ENCODE measurements at regions not wholly inside any gene's neighbourhood (a gene's known extent, or its start where the extent isn't known, plus 50 kb on each side); places are given as distances from the start of the nearest gene placed in this dataset.
"Not testable (repeated sequence)": the region's sequence is repeated elsewhere in the genome, so short reads cannot be mapped to it uniquely, and the experiment has no call there.

- peaks cover 3% of the 10 kb centered on the region; the same call in 1 of the 2 replicates for H3K9me3 ChIP-seq (ENCODE audit: control insufficient read depth, insufficient read depth, low read length)
These were observed 106.6 kb downstream of the TRIM27 start for GRCh38 chr6:28816909-28817807.

DNA sequence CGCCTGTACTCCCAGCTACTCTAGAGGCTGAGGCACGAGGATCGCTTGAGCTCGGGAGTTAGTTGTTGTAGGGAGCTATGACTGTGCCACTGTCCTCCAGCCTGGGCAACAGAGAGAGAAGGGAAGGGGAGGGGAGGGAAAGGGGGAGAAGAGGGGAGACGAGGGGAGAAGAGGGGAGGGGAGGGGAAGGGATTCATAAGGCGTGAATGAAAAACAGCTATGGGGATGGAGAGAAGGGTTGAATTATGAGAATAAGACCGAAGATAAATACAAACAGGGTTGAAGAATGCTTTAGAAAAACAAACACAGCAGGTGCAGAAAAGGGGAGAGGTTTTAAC, 106.0 kb downstream of the TRIM27 start:
- ChIA-PET POLR2A (interaction anchor here (0.6 kb wide), 1 partner anchor 1671 kb away, joined by 8 read pairs; a partner anchor contains a TSS), CTCF (interaction anchor here (1.5 kb wide), 1 partner anchor 19 kb away, joined by 4 read pairs; no protein-coding TSS in a partner anchor)
- peaks cover 3% of the 10 kb centered on the region; the same call in 1 of the 2 replicates for H3K9me3 ChIP-seq (ENCODE audit: control insufficient read depth, insufficient read depth, low read length)
- no peak for DNase-seq (ENCODE audit: low read depth, low spot score)
- TF ChIP-seq CTCF (IDR thresholded peaks at IDR 0.05; ENCODE audit: low read depth, low read length), result no peak
- H3K27me3 ChIP-seq (ENCODE audit: control insufficient read depth, insufficient read depth, low read length), result peaks cover 19% of the 10 kb centered on the region
- H3K4me3 ChIP-seq (ENCODE audit: low read depth, low read length), result no peak overlapping the region; the same call in 1 of the 2 replicates
- no peak overlapping the region for H3K27ac ChIP-seq (ENCODE audit: low read depth, low read length)

More at GRCh38 chr6:28816909-28817807, 106.6 kb downstream of the TRIM27 start:
- Histone ChIP-seq H3K4me3 (ENCODE audit: low read depth, low read length) (peak overlapping the region; percentile 31), H3K27me3 (ENCODE audit: control insufficient read depth, insufficient read depth, low read length) (peaks cover 24% of the 10 kb centered on the region), H3K27ac (ENCODE audit: low read depth, low read length) (no peak overlapping the region)
- ChIA-PET CTCF (interaction anchor here (1.5 kb wide), 1 partner anchor 20 kb away, joined by 4 read pairs; no protein-coding TSS in a partner anchor), POLR2A (interaction anchor here (0.6 kb wide), 2 partner anchors 816 to 1670 kb away, joined by 3 to 8 read pairs; partner anchors contain the start of gene GABBR1)
- peak; percentile 38 for DNase-seq (ENCODE audit: low read depth, low spot score)
- TF ChIP-seq CTCF (IDR thresholded peaks at IDR 0.05; ENCODE audit: low read depth, low read length), result no peak

DNA sequence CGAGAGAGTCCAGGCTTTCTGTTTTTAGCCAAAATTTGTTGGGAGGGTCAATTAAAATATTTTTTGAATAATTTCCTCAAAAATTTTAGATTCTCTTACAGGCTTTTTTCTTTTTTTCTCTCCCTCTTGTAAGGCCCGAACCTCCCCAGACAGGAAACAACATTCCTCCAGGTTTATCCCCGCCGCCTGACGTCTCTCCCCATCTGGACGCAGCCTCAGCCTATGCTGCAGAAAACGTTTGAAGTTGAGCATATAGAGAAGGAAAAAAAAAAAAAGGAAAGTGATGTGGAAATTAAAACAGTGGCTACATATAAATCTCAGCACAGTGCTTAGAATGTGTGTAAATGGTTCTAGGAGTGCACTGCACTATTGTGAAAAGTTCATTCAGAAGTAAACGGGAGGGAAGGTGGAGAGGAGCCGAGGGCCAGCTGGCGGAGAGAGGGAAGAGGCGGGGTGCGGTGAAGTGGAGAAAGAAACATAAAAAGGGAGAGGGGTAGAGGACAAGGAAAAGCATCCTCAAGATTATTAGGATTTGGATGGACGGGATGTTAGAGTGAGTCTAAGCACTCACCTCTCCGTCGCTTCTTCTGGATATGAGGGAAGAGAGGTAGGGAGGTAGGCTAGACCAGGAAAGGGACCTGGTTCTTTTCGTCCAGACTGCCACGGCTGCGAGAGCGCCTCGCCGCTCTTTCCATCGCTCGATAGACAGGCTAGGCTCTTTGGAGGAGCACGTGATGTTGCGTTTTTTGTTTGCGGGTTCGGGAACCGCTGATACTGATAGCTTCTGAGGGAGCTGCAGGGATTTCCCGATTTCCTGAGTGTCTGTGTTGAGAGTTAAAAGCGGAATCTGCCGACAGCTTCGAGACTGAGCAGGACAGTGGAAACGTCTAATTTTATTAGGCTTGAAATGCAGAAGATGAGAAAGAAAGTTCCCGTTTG, 98.7 kb downstream of the TRIM27 start:
- Histone ChIP-seq H3K27me3 (ENCODE audit: control insufficient read depth, insufficient read depth, low read length) (peaks cover 26% of the 10 kb centered on the region), H3K9me3 (ENCODE audit: control insufficient read depth, insufficient read depth, low read length) (no peaks in the 10 kb centered on the region; the same call in 1 of the 2 replicates), H3K4me3 (ENCODE audit: low read depth, low read length) (peak overlapping the region; percentile 40), H3K27ac (ENCODE audit: low read depth, low read length) (no peak overlapping the region)
- CTCF ChIA-PET, result interaction anchor here (0.6 to 1.2 kb wide), 3 partner anchors 13 to 14 kb away, joined by 3 to 7 read pairs (median 3); no protein-coding TSS in a partner anchor
- POLR2A ChIA-PET, result interaction anchor here (0.6 kb wide), 1 partner anchor 1790 kb away, joined by 7 read pairs; no protein-coding TSS in a partner anchor
- TF ChIP-seq CTCF (IDR thresholded peaks at IDR 0.05; ENCODE audit: low read depth, low read length), result no peak
- DNase-seq (ENCODE audit: low read depth, low spot score), result no peak

DNA sequence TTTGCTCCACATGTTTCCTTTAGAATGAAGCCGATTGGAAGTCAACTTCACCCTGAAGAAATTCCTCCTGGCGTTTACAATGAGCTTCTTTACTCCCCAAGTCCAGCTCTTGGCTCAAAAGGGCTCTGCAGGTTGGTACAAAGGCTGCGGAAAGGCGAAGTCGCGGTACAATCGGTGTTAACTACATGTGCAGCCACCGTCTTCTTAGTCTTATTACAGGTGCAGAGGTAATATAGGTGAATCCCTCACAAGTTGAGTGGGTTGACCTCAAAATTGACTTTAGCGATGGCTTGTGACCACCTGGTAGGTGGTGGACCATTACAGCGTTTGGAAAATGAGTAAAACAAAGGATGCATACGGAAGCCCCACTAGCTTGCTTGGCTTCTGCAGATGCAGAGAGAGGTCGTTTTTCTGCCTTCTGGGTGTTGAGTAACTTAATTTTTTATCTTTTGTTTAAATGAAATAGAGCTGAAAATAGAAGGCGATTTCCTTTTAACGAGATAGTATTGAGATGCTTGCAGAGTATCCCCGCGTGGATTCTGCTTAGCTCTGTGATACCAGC, 98.0 kb downstream of the TRIM27 start:
- DNase-seq (ENCODE audit: low read depth, low spot score), result no peak
- no peaks in the 10 kb centered on the region; the same call in 1 of the 2 replicates for H3K9me3 ChIP-seq (ENCODE audit: control insufficient read depth, insufficient read depth, low read length)
- CTCF ChIA-PET, result interaction anchor here (1.0 to 1.2 kb wide), 2 partner anchors 12 to 13 kb away, joined by 3 to 7 read pairs; no protein-coding TSS in a partner anchor
- POLR2A ChIA-PET, result no interaction called here
- peak overlapping the region; percentile 40; the same call in 1 of the 2 replicates for H3K4me3 ChIP-seq (ENCODE audit: low read depth, low read length)
- peaks cover 26% of the 10 kb centered on the region for H3K27me3 ChIP-seq (ENCODE audit: control insufficient read depth, insufficient read depth, low read length)
- no peak for TF ChIP-seq CTCF (IDR thresholded peaks at IDR 0.05; ENCODE audit: low read depth, low read length)
- no peak overlapping the region for H3K27ac ChIP-seq (ENCODE audit: low read depth, low read length)

- H3K4me3 ChIP-seq (ENCODE audit: low read depth, low read length); CTCF ChIA-PET; POLR2A ChIA-PET; H3K27ac ChIP-seq (ENCODE audit: low read depth, low read length); DNase-seq (ENCODE audit: low read depth, low spot score); H3K9me3 ChIP-seq (ENCODE audit: control insufficient read depth, insufficient read depth, low read length); H3K27me3 ChIP-seq (ENCODE audit: control insufficient read depth, insufficient read depth, low read length): not testable (repeated sequence)
These were observed 92.1 kb downstream of the TRIM27 start for GRCh38 chr6:28831683-28832082.

DNA sequence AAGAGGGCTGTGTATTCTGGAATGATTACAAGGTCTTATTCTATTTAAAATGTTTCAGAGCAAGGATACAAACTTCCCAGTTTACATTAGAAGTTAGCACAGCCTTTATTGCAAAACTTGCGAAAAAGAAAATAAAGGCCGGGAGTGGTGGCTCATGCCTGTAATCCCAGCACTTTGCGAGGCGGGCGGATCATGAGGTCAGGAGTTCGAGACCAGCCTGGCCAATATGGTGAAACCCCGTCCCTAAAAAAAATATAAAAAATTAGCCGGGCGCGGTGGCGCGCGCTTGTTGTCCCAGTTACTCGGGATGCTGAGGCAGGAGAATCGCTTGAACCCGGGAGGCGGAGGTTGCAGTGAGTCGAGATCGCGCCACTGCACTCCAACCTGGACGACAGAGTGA, 87.1 kb downstream of the TRIM27 start:
- DNase-seq (ENCODE audit: low read depth, low spot score); H3K27me3 ChIP-seq (ENCODE audit: control insufficient read depth, insufficient read depth, low read length); H3K27ac ChIP-seq (ENCODE audit: low read depth, low read length); POLR2A ChIA-PET; H3K9me3 ChIP-seq (ENCODE audit: control insufficient read depth, insufficient read depth, low read length); H3K4me3 ChIP-seq (ENCODE audit: low read depth, low read length): not testable (repeated sequence)
- CTCF ChIA-PET, result interaction anchor here (0.7 to 3.8 kb wide), 7 partner anchors 19 to 187 kb away, joined by 3 to 61 read pairs (median 4); no protein-coding TSS in a partner anchor
